Keratinocyte (primary cell): ENCODE measurements at regions not wholly inside any gene's neighbourhood (a gene's known extent, or its start where the extent isn't known, plus 50 kb on each side); places are given as distances from the start of the nearest gene placed in this dataset.

Source experiments
- CTCF ChIP-seq, 3 experiments: IDR thresholded peaks in 1 of 3; conservative IDR thresholded peaks in 1 of 3; optimal IDR thresholded peaks in 1 of 3; 2 replicates in 2 of 3; 3 replicates in 1 of 3; pipeline versions ENCODE3 to v1.5.1; 2011; ENCODE audit warnings: low read length in 3 of 3, mild to moderate bottlenecking in 3 of 3, moderate library complexity in 2 of 3, control low read depth in 1 of 3, inconsistent platforms in 1 of 3; ENCODE audit not compliant: insufficient read depth in 2 of 3; ENCODE audit errors: extremely low read depth in 1 of 3
- EZH2 ChIP-seq: IDR thresholded peaks from one replicate; pipeline ENCODE4 v1.6.1; 2012; ENCODE audit warnings: inconsistent platforms, mild to moderate bottlenecking, low read length, moderate library complexity

GRCh38 chr4:125011646-125012045, 299.1 kb upstream of the ANKRD50 start:
- TF ChIP-seq CTCF (optimal IDR thresholded peaks at IDR 0.05 in 1 of 3, IDR thresholded peaks at IDR 0.05 in 1 of 3, conservative IDR thresholded peaks at IDR 0.05 in 1 of 3; ENCODE audit: extremely low read depth in 1 of 3, insufficient read depth in 2 of 3, low read length in 3 of 3): no peak
- TF ChIP-seq EZH2: no peak
